ENCODE measurements at regions not wholly inside any gene's neighbourhood (a gene's known extent, or its start where the extent isn't known, plus 50 kb on each side); places are given as distances from the start of the nearest gene placed in this dataset.

DNA sequence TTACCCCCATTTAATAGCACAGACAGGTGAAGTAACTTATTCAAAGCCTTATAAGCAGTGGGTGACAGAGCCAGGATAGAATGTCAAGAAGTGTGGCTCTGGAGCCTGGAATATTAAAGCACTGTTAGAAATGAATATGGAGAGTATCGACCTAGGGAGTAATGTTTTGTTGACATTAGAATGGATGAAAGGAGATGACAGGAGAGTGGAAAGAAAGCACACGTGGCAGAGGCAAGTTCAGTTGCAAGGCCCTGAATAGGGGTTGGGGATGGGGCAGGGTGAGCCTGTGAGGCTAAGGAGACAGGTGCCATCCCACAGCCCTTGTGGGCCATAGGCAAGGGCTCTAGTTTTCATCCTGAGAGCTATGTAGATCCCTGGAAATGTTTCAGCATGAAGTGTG lies 125.5 kb upstream of the PLXNA2 start:
- no peak for ATAC-seq
- no peak overlapping the region for H3K4me3 ChIP-seq
- TF ChIP-seq, protein P1, sequence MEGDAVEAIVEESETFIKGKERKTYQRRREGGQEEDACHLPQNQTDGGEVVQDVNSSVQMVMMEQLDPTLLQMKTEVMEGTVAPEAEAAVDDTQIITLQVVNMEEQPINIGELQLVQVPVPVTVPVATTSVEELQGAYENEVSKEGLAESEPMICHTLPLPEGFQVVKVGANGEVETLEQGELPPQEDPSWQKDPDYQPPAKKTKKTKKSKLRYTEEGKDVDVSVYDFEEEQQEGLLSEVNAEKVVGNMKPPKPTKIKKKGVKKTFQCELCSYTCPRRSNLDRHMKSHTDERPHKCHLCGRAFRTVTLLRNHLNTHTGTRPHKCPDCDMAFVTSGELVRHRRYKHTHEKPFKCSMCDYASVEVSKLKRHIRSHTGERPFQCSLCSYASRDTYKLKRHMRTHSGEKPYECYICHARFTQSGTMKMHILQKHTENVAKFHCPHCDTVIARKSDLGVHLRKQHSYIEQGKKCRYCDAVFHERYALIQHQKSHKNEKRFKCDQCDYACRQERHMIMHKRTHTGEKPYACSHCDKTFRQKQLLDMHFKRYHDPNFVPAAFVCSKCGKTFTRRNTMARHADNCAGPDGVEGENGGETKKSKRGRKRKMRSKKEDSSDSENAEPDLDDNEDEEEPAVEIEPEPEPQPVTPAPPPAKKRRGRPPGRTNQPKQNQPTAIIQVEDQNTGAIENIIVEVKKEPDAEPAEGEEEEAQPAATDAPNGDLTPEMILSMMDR (IDR thresholded peaks at IDR 0.05) = no peak

DNA sequence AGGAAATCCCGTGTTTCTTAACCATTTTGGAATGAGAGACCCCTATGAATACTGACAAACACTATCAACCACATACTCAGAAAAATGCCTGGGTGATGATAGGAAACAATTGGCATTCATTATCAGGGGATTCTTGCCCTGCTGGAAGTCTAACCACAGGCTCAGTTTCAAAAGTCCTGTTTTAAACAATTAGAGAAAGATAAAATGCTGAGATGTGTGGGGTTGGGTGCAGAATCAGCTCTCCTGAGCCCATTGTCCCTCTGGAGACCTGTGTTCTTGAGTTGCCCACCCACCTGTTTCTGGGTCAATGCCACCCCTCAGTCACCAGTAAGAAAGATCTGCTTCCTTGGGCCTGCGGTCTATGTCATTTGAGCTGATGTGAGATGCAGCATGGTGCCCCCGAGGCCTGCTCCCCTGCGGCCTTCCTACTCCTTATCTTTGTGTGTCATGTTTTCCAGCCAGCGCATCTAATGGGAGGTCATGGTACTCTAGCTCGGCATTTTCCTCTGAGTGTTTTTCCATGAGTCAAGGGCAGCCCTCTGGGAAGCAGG lies 130.3 kb upstream of the PLXNA2 start:
- Histone ChIP-seq H3K9me3 (no peaks in the 10 kb centered on the region), H3K4me3 (no peak overlapping the region), H3K27ac (no peak overlapping the region), H3K27me3 (no peaks in the 10 kb centered on the region), H3K36me3 (no peaks in the 10 kb centered on the region), H3K4me1 (no peaks in the 10 kb centered on the region)
- no peak for DNase-seq
- TF ChIP-seq, protein P1 (IDR thresholded peaks at IDR 0.05) = no peak
- no peak for ATAC-seq
- intact Hi-C loops (cut with DNase I) = no loop called here

More for the DNA sequence above, 125.5 kb upstream of the PLXNA2 start:
- Histone ChIP-seq H3K27me3 (peaks cover 0 to 3% of the 10 kb centered on the region in 2 donors), H3K27ac (no peak overlapping the region), H3K36me3 (no peaks in the 10 kb centered on the region), H3K9me3 (no peaks in the 10 kb centered on the region), H3K4me1 (no peaks in the 10 kb centered on the region)
- intact Hi-C loops (cut with DNase I) = no loop called here
- no peak for DNase-seq

DNA sequence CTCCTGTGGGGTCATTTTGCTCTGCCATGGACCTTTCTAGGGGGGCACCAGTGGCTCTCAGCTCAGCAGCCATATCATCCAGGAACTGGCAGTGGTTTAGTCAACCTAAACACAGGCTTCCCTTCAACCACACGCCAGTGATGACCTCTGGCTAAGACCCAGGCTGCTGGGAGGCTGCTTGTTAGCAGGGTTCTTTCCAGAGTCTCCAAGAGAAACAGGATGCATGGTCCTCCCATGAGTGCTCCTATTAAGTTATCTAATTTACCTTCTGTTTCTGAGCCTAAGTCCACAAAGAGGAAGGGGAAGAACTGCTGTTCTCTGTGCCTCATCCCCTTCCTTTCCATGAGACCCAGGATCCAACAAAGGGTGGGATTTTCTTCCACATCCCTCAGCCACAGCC lies 137.3 kb upstream of the PLXNA2 start:
- intact Hi-C loops (cut with DNase I) = no loop called here
- ATAC-seq = no peak
- Histone ChIP-seq H3K36me3 (no peaks in the 10 kb centered on the region), H3K4me1 (no peaks in the 10 kb centered on the region), H3K4me3 (no peak overlapping the region), H3K27ac (no peak overlapping the region), H3K27me3 (no peaks in the 10 kb centered on the region), H3K9me3 (no peaks in the 10 kb centered on the region)
- TF ChIP-seq, protein P1 (IDR thresholded peaks at IDR 0.05) = no peak
- DNase-seq = no peak

DNA sequence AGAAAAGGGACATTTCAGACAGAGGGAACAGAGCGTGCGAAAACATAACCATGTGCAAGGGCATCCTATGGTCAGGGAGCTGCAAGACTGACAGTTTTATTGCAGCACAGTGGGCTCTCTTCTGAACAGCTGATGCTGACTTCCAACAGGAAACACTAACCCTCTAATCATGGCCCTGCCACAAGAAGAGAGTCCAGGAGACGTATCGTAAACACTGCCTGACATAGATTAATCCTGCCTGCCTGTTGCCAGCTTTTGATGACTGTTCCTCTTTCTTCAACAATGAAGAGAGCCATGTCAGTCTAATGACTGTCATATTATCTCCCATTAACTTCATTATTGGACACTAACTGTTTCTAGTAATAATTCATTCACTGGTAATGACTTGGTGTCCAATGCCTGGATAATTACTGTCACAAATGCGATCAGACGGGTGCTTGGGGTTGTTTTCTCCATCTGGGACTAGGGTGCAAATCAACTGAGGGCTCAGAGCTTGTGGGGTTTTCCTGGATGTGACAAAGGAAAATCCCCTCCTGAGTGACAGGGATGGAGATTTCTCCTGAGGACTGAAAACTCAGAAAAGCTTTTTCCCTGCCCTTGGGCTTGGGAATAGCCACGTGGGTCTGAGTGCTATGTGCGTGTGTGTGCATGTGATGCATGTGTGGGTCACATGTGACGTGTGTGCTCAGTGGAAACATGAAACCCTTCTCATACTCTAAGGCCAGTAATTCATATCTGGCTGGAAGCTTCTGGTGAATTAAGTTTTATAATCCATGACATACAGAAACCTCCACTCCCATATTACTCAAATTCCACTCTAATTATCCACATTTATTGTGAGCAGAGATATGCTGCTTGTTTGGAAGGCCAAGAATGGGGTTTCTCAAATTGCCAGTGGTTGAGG lies 144.0 kb upstream of the PLXNA2 start:
- Histone ChIP-seq H3K4me1 (no peaks in the 10 kb centered on the region), H3K27me3 (no peaks in the 10 kb centered on the region), H3K4me3 (no peak overlapping the region), H3K36me3 (no peaks in the 10 kb centered on the region), H3K27ac (no peak overlapping the region), H3K9me3 (no peaks in the 10 kb centered on the region)
- TF ChIP-seq, protein P1 (IDR thresholded peaks at IDR 0.05) = no peak
- DNase-seq = no peak
- intact Hi-C loops (cut with DNase I) = no loop called here
- ATAC-seq = no peak

DNA sequence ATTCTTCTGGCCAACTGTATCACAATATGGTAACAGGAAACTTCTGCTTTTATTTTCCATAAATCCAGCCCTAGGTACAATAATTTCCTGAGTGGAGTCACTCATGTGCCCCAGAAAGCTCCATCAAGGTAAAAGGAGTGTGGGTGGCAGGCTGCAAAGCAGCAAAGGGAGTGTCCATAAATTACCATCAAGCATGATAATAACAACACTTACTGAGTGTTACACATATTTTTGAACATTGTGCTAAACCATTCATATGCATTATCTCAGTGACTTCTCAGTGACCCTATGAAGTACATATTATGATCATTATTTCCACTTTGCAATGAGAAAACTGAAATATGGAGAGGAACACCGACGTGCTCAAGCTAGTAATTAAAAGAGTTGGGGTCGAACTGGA lies 149.2 kb upstream of the PLXNA2 start:
- Histone ChIP-seq H3K36me3 (no peaks in the 10 kb centered on the region), H3K27me3 (no peaks in the 10 kb centered on the region), H3K4me3 (no peak overlapping the region), H3K9me3 (no peaks in the 10 kb centered on the region), H3K4me1 (no peaks in the 10 kb centered on the region), H3K27ac (no peak overlapping the region)
- TF ChIP-seq, protein P1 (IDR thresholded peaks at IDR 0.05) = no peak
- intact Hi-C loops (cut with DNase I) = no loop called here
- no peak for ATAC-seq
- DNase-seq = no peak

All from left lung (tissue), 4 donors.